ENCODE measurements at regions not wholly inside any gene's neighbourhood (a gene's known extent, or its start where the extent isn't known, plus 50 kb on each side); places are given as distances from the start of the nearest gene placed in this dataset.

DNA sequence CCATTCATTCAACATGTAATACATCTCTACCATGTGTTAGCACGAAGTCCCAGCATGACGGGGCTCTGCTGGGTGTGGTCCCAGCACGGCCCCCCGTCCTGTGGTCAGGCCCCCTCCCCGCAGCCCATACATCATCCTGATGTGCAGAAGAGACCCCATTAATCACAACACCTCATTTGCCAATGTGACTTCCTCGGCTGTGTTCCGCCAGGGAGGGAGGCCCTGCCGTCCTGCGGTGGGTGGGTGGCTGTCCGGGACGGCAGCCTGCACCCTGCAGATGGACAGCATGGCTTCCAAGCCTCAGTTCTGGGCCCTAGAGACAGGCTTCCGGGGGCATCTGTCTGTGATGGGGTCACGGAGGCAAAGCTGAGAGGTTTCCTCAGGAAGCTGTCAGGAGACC, 254.0 kb downstream of the CYP26B1 start (continued):
- TF ChIP-seq, protein P1, sequence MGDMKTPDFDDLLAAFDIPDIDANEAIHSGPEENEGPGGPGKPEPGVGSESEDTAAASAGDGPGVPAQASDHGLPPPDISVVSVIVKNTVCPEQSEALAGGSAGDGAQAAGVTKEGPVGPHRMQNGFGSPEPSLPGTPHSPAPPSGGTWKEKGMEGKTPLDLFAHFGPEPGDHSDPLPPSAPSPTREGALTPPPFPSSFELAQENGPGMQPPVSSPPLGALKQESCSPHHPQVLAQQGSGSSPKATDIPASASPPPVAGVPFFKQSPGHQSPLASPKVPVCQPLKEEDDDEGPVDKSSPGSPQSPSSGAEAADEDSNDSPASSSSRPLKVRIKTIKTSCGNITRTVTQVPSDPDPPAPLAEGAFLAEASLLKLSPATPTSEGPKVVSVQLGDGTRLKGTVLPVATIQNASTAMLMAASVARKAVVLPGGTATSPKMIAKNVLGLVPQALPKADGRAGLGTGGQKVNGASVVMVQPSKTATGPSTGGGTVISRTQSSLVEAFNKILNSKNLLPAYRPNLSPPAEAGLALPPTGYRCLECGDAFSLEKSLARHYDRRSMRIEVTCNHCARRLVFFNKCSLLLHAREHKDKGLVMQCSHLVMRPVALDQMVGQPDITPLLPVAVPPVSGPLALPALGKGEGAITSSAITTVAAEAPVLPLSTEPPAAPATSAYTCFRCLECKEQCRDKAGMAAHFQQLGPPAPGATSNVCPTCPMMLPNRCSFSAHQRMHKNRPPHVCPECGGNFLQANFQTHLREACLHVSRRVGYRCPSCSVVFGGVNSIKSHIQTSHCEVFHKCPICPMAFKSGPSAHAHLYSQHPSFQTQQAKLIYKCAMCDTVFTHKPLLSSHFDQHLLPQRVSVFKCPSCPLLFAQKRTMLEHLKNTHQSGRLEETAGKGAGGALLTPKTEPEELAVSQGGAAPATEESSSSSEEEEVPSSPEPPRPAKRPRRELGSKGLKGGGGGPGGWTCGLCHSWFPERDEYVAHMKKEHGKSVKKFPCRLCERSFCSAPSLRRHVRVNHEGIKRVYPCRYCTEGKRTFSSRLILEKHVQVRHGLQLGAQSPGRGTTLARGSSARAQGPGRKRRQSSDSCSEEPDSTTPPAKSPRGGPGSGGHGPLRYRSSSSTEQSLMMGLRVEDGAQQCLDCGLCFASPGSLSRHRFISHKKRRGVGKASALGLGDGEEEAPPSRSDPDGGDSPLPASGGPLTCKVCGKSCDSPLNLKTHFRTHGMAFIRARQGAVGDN (IDR thresholded peaks at IDR 0.05): no peak
- TF ChIP-seq, protein P2, sequence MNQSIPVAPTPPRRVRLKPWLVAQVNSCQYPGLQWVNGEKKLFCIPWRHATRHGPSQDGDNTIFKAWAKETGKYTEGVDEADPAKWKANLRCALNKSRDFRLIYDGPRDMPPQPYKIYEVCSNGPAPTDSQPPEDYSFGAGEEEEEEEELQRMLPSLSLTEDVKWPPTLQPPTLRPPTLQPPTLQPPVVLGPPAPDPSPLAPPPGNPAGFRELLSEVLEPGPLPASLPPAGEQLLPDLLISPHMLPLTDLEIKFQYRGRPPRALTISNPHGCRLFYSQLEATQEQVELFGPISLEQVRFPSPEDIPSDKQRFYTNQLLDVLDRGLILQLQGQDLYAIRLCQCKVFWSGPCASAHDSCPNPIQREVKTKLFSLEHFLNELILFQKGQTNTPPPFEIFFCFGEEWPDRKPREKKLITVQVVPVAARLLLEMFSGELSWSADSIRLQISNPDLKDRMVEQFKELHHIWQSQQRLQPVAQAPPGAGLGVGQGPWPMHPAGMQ (IDR thresholded peaks at IDR 0.05; ENCODE audit: borderline replicate concordance): no peak
- no peak for TF ChIP-seq TCF7 (IDR thresholded peaks at IDR 0.05; ENCODE audit: borderline replicate concordance)

DNA sequence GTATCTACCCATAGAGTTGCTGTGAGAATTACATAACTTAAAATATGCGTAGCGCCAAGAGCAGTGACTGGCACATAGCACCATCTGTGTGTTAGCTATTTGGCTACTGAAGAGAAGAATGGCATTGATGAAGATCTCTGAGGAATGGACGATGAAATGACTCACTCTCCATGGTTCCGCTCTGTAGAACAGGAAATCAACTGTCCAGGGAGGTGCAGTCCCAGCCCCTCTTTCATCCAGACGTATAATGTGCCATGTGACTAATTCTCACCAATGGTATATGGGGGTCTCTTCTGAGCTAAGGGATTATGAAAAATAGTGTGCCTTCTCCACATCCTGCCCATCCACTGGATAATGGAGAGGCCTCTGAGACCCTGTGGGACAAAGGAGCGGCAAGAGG, 254.8 kb downstream of the CYP26B1 start:
- DNase-seq (ENCODE audit: low read depth, low spot score) (no peak), FAIRE-seq (no peak), ATAC-seq (no peak)
- no peaks in the 10 kb centered on the region for H4K20me1 ChIP-seq (ENCODE audit: control insufficient read depth, insufficient read depth)
- H3K27me3 ChIP-seq (replicated peaks in 1 of 2; ENCODE audit: control insufficient read depth in 2 of 2, insufficient read depth in 2 of 2, low read length in 1 of 2): no peaks in the 10 kb centered on the region; a peak in 1 of 4 replicates
- ChIA-PET CTCF (no interaction called here), RAD21 (ENCODE audit: unreplicated experiment) (no interaction called here), SMC1A (ENCODE audit: uncharacterized antibody, unreplicated experiment) (no interaction called here), POLR2A (no interaction called here)
- no peaks in the 10 kb centered on the region for H3K4me1 ChIP-seq (ENCODE audit: control insufficient read depth, insufficient read depth, low read length)
- no peak overlapping the region for H3K9ac ChIP-seq (ENCODE audit: control insufficient read depth, insufficient read depth, low read length)
- TF ChIP-seq SIX5 (IDR thresholded peaks at IDR 0.05; ENCODE audit: low read depth, low read length, severe bottlenecking): no peak
- no peak for TF ChIP-seq MTA3 (IDR thresholded peaks at IDR 0.05; ENCODE audit: borderline replicate concordance, low read length)
- TF ChIP-seq ZNF217 (IDR thresholded peaks at IDR 0.05): no peak
- no peak for TF ChIP-seq RFX5 (IDR thresholded peaks at IDR 0.05; ENCODE audit: low read depth, low read length)
- TF ChIP-seq, protein P3, sequence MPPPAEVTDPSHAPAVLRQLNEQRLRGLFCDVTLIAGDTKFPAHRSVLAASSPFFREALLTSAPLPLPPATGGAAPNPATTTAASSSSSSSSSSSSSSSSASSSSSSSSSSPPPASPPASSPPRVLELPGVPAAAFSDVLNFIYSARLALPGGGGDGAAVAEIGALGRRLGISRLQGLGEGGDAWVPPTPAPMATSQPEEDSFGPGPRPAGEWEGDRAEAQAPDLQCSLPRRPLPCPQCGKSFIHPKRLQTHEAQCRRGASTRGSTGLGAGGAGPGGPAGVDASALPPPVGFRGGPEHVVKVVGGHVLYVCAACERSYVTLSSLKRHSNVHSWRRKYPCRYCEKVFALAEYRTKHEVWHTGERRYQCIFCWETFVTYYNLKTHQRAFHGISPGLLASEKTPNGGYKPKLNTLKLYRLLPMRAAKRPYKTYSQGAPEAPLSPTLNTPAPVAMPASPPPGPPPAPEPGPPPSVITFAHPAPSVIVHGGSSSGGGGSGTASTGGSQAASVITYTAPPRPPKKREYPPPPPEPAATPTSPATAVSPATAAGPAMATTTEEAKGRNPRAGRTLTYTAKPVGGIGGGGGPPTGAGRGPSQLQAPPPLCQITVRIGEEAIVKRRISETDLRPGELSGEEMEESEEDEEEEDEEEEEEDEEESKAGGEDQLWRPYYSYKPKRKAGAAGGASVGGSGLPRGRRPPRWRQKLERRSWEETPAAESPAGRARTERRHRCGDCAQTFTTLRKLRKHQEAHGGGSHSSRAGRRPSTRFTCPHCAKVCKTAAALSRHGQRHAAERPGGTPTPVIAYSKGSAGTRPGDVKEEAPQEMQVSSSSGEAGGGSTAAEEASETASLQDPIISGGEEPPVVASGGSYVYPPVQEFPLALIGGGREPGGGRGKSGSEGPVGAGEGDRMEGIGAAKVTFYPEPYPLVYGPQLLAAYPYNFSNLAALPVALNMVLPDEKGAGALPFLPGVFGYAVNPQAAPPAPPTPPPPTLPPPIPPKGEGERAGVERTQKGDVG (CRISPR knock-in tag; IDR thresholded peaks at IDR 0.05): no peak
- TF ChIP-seq HDAC6 (IDR thresholded peaks at IDR 0.05; ENCODE audit: unreplicated experiment): no peak
- TF ChIP-seq, protein P4, sequence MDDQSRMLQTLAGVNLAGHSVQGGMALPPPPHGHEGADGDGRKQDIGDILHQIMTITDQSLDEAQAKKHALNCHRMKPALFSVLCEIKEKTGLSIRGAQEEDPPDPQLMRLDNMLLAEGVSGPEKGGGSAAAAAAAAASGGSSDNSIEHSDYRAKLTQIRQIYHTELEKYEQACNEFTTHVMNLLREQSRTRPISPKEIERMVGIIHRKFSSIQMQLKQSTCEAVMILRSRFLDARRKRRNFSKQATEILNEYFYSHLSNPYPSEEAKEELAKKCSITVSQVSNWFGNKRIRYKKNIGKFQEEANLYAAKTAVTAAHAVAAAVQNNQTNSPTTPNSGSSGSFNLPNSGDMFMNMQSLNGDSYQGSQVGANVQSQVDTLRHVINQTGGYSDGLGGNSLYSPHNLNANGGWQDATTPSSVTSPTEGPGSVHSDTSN (IDR thresholded peaks at IDR 0.05; ENCODE audit: insufficient replicate concordance, low read depth, low read length): no peak
- TF ChIP-seq IRF4 (IDR thresholded peaks at IDR 0.05; ENCODE audit: low read depth, low read length): no peak
- H3K27ac ChIP-seq (ENCODE audit: control insufficient read depth, insufficient read depth): no peak overlapping the region
- intact Hi-C loops (cut with micrococcal nuclease; ENCODE audit: unreplicated experiment) (no loop called here), in situ Hi-C loops (cut with MboI) (no loop called here)
- WGBS (ENCODE audit: insufficient coverage, insufficient replicate concordance, low lambda C conversion rate, missing lambda C conversion rate): 41% methylated on average over 6 of the region's 6 CpGs
- H2AFZ ChIP-seq (ENCODE audit: control insufficient read depth, low read depth, low read length): no peak overlapping the region
- H3K4me3 ChIP-seq: no peak overlapping the region
- BruUV-seq (replicated peaks): no TSS peak
- no peaks in the 10 kb centered on the region for H3K36me3 ChIP-seq (ENCODE audit: control insufficient read depth in 2 of 2, insufficient read depth in 2 of 2, low read length in 1 of 2)
- H3K79me2 ChIP-seq (ENCODE audit: control insufficient read depth, insufficient read depth, low read length): no peaks in the 10 kb centered on the region
- H3K9me3 ChIP-seq (replicated peaks; ENCODE audit: control insufficient read depth, insufficient read depth, low read length): no peaks in the 10 kb centered on the region
- no peak overlapping the region for H3K4me2 ChIP-seq (ENCODE audit: control insufficient read depth, insufficient read depth)

Data from GM12878 (cell line).